H4 (cell line): ENCODE measurements at regions not wholly inside any gene's neighbourhood (a gene's known extent, or its start where the extent isn't known, plus 50 kb on each side); places are given as distances from the start of the nearest gene placed in this dataset.
"Not testable (repeated sequence)": the region's sequence is repeated elsewhere in the genome, so short reads cannot be mapped to it uniquely, and the experiment has no call there.

Experiments used
- DNase-seq: peaks from one replicate; pipeline ENCODE4 v3.0.0-alpha.2; 2015; ENCODE audit warnings: low spot score

DNA sequence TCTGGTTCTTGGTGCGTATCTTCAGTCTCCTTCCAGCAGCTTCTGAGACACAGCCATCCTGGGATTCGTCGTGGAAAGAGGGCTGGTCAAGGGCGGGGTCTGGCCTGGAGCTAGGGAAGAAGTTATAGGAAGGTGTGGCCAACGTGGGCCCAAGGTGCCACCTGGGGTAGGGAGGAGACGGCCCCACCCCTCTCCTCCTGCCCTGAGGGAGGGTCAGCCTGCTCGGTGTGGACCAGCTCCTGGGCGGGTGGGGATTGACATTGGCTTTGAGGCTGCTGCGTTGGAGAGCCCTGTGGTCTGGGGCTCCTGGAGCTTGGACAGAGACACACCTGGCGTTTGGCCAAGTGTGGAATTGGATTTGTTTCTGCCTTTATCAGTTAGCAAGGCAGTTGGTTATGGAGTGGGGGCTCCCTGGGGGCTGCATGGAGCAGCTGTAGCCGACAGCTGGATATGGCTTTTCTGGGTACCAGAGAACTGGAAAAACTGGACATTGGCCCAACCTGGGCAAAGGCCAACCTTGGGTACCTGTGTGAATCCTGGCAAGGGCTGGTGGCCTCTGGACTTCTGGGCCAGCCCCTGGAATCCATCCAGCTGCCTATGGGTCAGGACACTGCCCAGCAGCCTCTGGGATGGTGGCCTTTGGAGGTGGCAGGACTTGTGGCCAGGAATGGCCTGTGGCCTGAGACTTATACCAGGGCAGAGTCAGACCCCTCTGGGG is 75.7 kb upstream of the PPP1R26 start:
- DNase-seq: no peak

DNA sequence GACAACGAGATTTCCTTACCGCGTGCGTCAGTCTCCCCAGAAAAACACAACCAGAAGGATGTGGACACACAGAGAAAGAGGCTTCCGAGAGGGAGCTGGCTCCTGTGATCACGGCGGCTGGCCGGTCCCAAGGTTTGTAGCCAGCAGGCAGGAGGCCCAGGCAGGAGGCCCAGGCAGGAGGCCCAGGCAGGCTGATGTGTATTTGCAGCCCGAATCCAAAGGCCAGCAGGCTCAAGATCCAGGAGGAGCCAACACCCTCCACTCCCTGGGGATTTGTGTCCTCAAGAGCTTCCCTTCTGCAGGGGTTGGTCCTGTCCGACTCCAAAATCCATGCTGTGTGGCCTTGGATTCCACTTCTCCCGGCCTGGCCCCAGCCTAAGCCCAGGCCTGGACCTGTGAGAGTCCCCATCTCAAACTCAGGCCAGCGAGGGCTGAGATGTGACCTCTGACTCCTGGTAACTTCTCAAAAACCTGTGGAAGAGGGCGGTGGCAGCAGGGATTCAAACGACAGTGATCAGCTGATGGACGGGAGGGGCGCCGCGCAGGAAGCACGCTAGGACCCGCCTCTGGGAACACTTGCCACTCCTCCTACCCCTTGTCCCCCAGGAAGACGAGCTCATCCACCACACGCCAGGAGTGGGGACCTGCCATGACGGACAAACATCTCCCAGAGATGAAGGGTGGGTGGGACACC is 75.0 kb upstream of the PPP1R26 start:
- DNase-seq: no peak

DNA sequence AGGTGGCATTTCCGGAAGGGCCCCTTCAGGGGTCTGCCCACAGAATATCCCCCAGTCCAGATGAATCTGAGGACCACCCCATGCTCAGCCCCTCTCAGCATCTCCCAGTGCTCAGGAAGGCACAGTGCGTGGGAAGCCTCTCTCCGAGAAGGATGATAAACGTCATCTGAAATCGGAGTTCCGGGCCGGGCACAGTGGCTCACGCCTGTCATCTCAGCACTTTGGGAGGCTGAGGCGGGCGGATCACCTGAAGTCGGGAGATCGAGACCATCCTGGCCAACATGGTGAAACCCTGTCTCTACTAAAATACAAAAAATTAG is 74.5 kb upstream of the PPP1R26 start:
- DNase-seq: not testable (repeated sequence)

DNA sequence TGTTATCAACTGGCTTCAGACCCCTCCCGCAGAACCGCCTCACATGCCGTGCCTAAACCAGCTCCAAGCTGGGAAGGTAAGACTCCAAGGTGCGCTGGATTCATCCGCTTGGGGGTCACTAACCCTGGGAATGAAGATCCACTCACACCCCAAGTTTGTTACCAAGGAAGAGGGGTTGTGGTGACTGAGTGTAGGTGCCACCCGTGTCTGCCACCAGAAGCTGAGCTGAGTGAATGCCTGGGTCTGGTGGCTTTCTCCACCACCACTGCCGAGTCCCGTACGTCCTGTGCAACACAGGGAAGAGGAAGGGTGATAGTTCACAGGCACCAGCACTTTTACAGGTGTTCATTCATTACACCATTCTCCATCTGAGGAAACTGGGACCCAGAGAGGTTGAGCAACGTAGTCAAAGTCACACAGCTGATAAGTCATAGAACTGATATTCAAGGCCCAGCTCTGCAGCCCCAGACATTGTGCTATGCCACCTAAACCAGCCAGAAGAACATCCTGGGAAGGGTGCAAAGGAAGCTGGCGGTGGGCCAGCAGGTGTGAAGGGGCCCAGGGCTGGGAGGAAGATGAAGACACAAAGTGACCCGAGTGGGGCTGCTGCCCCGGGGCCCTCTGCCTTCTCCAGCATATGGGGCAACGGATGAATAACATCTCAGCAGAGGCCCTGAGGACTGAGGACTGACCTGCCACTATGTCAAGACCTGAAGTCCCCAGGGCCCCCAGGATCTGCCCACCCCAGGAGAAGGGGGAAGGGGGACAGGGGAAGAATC is 70.9 kb upstream of the PPP1R26 start:
- no peak for DNase-seq

DNA sequence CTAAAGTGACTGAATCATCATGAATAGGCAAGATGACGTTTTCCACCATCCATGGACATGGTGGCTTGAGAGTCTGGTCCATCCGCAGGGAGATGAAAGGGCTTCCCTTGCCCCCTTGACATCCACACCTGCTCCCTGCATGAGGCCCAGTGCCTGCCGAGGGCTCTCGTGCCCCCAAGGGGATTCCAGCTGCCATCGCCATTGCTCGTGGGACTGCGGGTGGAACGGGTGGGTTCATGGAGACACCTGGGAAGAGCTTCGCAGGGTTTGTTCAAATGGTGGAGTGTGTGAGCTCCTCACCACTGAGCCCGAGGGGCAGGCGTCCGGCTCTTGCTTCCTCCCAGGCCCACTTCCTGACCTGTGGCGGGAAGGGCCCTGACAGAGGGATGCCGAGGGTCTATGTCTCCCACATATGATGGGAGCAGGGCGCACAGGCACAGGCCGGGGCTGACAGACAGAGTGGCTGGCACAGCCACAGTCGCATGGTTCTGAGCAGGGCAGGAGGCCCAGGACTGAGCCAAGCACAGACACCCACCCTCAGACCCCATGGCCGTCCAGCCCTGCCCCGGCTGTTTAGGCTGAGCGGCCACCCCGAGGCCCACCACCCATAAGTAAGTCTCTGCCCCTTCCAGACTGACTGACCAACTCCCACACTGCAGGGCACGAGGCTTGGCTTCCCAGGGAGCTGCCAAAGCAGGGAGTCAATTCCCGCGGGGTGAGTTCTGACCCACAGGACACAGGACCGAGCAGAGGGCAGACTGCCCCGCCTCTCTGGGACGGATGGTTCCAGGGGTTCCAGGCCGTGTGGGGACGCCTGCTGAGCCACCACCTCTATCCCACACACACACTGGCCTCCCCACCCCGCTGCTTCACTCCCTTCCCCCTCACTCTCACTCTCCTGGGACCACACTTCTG is 70.0 kb upstream of the PPP1R26 start:
- DNase-seq: no peak

DNA sequence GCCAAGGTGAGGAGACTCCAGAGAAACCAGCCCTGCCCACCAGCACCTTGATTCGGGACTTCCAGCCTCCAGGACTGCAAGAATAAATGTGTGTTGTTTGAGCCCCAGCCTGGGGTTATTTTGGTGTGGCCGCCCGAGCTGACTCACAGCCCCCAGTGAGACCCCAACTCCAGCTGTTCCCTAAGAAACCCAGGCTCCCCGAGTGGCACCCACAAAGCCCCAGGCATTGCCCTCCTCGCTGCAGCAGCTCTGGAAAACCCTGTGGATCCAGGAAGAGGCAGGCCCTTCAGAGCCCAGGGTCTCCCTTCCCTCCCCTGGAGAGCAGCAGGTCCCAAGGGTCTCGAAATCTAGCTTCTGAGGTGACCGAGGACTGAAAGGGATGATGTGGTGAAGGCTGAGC is 69.2 kb upstream of the PPP1R26 start:
- no peak for DNase-seq

DNA sequence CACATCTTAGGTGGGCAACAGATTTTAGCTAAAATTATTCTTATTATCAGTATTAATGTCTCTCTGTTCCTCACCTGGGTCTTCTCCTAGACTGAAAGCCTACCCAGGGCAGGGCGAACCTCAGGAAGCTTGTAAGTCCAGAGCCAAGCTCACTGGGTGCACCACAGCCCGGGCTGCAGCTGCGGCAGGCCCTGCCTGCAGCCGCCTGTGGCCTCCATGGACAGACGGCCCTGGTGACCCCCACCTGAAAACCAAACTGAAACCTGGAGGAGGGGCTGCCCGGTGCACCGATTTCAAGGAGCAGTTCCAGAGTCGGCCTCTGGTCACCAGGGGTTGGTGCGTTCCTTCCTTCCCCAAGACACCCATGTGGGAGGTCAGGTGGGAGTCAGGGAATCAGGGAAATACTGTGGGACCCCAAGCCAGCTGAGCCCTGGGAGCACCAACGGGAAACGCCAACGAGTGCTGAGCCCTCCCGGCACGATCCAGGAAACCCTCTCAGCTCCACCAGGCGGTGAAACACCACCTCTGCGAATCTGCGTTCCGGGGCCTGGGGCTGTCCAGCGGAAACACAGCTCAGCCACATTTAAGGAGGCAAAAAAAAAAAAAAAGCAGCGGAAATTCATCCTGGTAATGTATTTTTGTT is 68.6 kb upstream of the PPP1R26 start:
- DNase-seq: no peak

DNA sequence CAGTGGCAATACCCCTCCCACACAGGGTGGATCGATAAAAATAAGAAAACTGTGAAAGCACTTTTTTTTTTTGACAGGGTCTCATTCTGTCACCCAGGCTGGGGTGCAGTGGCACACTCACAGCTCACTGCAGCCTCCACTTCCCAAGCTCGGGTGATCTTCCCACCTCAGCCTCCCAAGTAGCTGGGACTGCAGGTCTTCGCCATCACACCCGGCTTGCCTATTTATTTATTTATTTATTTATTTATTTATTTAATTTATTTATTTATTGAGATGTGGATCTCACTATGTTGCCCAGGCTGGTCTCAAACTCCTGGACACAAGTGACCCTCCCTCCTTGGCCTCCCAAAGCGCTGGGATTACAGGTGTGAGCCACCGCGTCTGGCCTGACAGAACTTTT is 68.0 kb upstream of the PPP1R26 start:
- DNase-seq: not testable (repeated sequence)

DNA sequence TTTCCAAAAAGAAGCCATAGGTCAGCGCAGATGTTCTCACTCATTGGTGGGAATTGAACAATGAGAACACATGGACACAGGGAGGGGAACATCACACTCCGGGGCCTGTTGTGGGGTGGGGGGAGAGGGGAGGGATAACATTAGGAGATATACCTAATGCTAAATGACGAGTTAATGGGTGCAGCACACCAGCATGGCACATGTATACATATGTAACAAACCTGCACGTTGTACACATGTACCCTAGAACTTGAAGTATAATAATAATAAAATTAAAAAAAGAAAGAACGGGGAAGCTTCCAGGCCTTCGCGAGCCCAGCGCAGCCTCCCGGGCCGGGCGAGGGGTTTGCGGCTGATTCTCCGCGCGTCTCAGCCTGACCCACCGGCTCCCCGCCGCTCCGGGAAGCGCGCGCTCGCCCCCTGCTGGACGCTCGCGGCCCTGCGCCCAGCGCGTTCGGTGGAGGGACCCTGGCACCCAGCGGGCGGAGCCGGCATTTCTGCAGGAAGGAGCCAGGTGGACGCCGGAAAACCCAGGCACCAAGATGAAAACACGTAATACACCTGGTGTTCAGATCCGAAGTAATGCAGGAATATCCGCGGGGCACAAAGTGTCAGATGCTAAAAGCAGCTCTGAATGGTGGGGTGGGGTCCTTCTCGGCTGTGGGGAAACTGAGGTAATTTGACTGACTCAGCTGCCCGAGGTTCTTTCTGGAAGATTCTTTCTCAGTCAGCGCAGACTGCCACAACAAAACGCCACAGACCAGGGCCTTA is 67.1 kb upstream of the PPP1R26 start:
- peak; percentile 48 for DNase-seq

DNA sequence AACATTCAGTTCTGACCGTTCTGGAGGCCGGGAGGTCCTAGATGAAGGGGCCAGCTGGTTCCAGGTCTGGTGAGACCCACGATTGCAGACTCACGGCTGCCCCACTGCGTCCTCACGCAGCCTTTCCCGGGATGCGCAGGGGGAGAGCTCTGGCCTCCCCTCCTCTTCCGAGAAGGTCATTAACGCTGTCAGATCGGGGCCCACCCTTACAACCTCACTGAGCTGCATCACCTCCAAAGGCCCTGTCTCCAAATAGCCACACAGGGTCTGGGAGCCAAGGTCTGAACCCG is 66.6 kb upstream of the PPP1R26 start:
- no peak for DNase-seq

DNA sequence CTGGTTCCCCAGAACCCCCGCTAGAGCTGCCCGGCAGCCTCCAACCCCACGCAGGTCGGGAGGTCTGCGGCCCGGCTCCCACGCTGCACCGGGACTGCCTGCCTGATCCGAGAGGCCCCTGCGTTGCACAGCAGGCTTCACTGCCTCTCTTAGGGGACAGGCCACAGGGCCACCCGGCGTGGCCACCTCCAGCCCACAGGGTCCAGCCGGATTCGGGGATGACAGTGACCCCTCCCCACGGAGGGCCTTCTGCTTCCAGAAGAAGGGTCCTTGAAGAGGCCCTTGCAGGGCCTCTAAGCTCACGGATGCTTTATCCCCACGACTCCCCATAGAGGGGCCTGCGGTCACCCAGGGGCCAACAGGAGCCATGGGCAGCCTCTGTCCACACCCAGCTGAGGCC is 66.1 kb upstream of the PPP1R26 start:
- DNase-seq: no peak

DNA sequence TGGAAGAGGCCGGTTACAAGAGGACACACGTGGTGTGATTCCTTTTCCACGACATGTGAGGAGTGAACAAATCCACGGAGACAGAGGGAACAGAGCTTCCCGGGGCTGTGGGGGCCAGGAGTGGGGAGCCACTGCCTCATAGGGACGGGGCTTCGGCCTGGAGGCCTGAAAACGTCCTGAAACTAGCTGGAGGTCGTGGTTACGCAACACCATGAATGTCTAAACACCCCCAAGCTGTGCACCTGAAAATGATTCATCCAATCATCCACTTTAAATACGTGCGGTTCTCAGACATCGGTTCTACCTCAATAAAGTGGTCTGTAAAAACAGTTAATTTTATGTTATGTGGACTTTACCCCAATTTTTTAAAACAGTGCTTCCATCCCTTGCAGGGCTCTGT is 65.3 kb upstream of the PPP1R26 start:
- DNase-seq: no peak

DNA sequence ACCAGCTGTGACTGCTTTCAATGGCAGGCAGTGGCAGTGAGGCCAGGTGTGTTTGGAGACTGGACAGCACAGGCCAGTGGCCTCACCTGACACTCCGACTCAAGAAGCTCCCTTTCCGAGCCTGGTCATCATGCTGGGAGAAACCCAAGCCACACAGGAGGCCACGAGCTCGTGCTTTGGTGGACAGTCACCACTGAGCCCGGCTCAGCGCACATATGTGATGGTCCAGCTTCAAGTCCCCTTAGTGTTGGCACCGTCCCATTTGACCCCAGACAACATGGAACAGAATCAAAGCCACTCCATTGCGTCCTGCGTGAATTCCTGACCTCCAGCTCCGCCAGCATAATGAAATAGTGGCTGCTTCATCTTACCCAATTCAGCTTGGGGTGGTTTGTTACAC is 64.0 kb upstream of the PPP1R26 start:
- DNase-seq: no peak

DNA sequence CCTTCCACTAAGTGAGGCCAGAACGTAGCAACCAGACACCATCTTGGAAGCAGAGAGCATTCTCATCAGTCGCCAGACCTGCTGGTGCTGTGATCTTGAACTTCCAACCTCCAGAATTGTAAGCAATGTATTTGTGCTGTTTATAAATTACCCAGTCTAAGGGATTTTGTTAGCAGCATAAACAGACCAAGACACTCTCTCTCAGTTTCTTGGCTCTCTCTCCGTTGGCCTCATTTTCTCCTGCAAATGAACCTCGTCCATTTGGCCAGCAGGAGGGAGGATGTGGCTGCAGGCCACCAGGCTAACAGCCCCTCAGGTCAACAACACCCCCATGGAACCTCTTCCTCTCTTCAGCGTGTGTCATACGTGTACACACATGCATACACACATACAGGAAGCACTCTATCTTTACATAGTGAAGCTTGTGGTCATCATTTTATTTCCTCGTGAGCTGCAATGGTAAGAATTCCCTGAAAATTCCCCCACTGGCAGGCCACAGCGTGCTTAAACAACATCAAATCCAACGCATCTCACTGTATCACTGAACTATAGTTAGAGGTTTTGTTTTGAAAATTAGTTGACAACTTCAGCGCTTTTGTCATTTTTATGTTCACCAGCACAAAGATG is 62.8 kb upstream of the PPP1R26 start:
- no peak for DNase-seq

DNA sequence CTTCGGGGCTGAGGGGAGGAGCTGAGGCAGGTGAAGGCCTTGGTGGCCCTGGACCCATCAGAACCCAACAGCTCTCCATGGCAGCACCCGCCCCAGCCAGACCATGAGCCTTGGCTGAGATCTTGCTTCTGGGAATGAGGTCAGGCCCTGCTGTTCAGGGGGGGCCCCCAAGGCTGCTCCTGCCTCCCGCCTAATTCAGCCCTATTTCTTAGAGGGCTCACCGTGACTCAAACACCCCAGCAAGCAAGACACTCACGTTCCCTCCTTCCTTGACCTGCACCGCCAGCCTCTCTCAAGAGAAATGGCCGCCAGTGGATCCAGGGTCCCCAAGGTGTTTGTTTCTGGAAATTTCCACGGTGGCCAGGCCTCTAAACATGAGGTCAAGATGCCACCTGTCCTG is 61.4 kb upstream of the PPP1R26 start:
- no peak for DNase-seq

DNA sequence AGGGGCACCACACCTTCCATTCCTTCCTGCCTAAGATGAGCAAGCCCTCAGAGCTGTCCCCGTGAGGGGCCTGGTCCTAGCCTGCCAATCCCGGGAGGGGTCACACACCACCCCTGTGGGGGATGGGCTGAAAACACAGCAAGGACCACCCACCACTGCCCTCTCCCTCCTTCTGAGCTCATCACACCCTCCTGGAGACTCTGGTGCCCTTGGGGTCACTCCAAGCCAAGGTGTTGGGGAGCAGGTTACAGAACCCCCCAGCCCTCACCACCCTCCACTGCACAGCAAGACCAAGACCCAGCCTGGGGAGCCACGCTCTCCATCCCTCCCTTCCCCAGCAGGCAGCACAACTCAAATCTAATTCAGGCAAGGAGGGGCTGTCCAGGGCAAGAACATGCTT is 60.5 kb upstream of the PPP1R26 start:
- no peak for DNase-seq

DNA sequence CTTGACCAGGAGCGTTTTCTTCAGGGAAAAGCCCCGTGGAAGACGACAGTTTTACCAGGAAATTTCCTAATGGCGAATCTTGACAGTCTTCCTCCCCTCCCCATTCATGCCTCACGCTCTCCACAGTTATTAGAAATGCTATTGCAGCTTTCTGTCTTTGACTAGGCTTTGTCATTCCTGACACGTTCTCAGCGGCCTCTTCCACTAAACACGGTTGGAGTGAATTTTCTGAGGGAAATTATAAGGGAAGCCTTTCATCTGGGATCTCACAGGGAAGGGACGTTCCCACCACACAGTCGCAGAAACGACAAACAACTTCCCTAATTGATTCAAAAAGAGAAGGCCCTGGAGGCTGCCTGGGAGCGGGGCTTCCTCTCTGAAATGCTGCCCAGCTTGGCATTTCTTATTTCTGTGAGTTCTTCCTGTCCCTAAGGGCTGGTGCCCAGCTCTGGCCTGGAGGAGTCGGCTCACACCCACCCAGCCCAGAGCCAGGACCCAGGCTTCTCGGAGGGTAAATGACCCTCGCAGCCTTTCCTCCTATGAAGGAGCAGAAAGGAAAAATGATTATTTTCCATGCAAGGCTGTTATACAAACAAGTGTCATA is 57.1 kb upstream of the PPP1R26 start:
- DNase-seq: no peak

DNA sequence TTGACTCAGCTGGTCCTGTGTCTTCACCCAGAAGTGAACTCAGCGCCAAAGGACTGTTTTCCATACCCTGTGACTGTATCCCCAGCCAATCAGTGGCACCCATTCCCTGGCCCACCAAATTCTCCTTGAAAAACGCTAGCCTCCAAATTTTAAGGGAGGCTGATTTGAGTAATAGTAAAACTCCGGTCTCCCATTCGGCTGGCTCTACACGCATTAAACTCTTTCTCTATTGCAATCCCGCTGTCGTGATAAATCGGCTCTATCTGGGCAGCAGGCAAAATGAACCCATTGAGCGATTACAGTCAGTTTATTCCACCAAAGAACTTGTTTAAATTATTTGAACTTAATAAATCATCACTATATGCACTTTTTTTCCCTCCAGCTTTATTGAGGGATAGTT is 55.9 kb upstream of the PPP1R26 start:
- DNase-seq: no peak
